ENCODE measurements at regions not wholly inside any gene's neighbourhood (a gene's known extent, or its start where the extent isn't known, plus 50 kb on each side); places are given as distances from the start of the nearest gene placed in this dataset.

DNA sequence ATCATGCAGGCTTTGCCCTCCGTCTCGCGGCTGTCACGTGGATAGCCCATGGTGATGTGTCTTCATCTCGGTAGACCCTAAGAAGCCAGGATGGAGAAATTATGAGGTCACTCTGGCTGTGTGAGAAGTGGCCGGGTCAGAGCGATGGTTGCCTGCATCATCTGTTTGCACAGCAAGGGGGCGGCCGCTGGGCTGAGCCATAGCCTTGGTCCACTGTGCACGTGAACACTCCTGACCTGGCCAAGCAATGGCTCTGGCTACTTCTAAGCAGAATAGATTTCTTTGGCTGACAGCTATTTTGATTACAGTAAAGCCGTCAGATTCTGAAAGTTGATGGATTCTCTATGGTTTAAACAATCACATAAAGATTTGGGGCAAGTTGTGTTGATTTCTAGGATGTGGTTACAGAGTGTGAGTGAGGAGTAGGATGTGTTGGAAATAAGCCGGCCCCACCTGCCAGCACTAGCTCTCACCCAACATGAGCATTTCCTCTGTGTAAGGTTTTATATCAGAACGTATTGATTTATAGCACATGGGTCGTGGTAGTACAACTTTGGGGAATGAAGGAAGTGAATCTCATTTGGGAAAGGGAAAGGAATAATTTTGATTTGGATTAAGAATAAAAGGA lies 214.4 kb upstream of the GPR26 start:
- TF ChIP-seq GATA2 (IDR thresholded peaks at IDR 0.05; ENCODE audit: low read depth, low read length) (no peak), GATA3 (IDR thresholded peaks at IDR 0.05; ENCODE audit: low read depth, low read length) (no peak)

DNA sequence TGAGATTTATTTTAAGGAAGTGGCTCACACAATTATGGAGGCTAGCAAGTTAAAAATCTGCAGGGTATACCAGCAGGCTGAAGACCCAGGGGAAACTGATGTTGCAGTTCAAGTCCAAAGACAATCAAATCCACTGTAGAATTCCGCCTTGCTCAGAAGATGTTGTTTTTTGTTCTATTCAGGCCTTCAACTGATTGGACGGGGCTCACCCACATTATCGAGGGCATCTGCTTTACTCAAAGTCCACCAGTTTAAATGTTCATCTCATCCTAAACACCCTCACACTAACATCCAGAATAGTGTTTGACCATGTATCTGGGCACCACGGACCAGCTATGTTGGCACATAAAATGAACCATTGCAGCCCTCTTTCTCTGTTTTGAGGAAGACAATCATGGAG lies 211.2 kb upstream of the GPR26 start:
- TF ChIP-seq GATA2 (IDR thresholded peaks at IDR 0.05; ENCODE audit: low read depth, low read length): no peak
- TF ChIP-seq GATA3 (IDR thresholded peaks at IDR 0.05; ENCODE audit: low read depth, low read length): no peak

DNA sequence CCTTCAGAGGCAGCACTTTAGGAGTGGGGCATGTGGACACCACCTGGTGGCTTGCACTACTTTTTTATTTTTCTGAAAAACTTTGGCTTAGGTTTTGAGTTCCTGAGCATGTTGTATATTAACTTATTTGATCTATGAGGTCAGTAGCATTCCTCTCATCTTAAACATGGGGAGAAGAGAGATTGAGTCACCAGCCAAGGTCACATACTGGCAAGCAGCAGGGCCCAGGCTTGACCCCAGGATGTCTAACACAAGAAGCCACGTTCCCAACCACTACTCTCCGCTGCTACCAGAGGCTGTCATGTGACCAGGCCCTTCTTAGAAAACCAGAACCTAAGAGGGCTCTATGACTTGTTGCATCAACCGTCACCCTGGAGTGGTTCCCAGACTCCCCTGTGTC lies 210.3 kb upstream of the GPR26 start:
- TF ChIP-seq GATA2 (IDR thresholded peaks at IDR 0.05; ENCODE audit: low read depth, low read length) (no peak), GATA3 (IDR thresholded peaks at IDR 0.05; ENCODE audit: low read depth, low read length) (no peak)

DNA sequence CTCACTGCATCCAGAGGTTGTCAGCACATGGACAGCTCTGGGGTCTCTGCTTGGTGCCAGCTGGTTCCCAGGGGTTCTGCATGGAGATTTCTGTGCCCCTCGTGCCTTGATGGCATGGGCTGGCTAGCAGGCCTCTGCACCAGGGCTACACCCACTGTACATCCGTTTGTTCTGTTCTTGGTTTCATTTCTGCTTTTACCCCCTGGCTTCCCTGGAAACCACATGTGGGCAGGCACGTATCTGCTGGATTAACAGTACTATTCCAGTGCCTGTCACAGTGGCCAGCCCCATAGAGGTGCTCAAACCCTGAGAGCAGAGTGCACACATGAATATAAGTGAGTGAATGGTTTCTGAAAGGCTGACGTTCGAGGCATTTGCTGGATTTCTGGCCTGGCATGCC lies 207.2 kb upstream of the GPR26 start:
- TF ChIP-seq GATA3 (IDR thresholded peaks at IDR 0.05; ENCODE audit: low read depth, low read length) (no peak), GATA2 (IDR thresholded peaks at IDR 0.05; ENCODE audit: low read depth, low read length) (no peak)

DNA sequence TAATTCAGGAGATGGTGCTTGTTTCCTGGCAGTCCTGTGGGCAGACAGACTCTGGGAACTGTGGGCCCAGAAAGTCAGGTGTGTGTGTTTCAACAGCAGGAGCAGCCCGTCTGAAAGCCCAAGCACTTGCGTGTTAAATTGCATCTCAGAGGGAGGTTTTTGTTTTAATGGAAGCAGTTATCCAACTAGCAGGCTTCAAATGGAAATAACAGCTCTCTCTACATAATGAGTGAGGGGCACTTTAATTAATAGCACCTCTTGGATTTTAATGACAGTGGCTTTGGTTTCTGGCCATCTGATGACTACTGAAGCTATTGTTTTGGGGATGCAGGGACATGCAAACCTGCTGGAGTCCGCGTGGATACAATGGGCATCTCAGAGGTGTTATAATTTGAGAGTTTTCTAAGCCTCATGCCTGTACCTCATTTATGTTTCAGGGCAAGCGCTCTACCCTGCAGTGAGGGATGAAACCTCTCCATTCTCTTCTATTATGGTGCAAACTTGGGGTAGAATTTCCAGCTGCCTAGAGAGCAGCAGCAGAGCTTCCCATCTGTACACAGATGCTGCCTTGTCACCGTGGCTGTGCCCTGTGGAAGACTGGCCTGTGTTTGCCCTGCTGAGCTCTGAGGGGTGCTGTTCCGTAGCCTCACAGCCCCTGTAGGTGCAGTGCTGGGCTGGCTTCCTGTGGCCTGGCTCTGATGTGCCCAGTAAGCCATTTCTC lies 206.6 kb upstream of the GPR26 start:
- TF ChIP-seq GATA2 (IDR thresholded peaks at IDR 0.05; ENCODE audit: low read depth, low read length) (no peak), GATA3 (IDR thresholded peaks at IDR 0.05; ENCODE audit: low read depth, low read length) (no peak)

DNA sequence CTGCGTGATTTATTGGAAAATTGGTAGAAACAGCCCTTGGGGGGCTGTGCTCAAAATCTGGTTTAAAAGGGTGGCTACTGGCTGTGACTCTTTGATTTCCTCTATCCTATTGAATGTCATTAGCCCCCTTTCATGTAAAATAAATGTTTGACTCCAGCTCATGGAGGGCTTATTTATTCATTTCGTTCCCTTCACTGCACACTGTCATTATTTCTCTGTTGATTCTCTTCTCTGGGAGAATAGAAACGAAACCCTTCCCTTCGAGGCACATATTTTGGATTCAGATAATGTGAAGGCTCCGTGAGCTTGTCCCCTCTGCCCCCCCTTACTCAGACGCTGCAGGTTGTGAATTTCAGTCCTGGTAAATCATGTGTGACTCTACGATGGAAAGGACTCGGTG lies 203.9 kb upstream of the GPR26 start:
- no peak for TF ChIP-seq GATA2 (IDR thresholded peaks at IDR 0.05; ENCODE audit: low read depth, low read length)
- TF ChIP-seq GATA3 (IDR thresholded peaks at IDR 0.05; ENCODE audit: low read depth, low read length): no peak

DNA sequence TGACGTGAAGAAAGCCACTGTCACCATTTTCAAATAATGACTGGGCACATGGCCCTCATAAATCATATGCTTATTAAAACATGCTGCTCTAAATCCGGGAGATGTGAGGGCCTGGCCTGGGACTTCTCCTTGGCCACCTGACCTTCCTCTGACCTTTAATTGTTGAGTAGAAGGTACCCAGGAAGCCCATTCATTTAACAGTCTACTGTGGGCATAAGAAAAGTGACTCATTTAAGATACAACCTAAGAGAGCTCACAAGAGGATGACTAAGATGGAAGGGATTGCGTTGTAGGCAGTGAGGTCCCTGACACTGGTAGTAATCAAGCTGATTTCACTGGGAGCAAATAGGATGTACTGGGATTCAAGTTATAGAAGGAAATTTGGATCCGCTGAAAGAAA lies 203.4 kb upstream of the GPR26 start:
- TF ChIP-seq GATA3 (IDR thresholded peaks at IDR 0.05; ENCODE audit: low read depth, low read length): no peak
- no peak for TF ChIP-seq GATA2 (IDR thresholded peaks at IDR 0.05; ENCODE audit: low read depth, low read length)

DNA sequence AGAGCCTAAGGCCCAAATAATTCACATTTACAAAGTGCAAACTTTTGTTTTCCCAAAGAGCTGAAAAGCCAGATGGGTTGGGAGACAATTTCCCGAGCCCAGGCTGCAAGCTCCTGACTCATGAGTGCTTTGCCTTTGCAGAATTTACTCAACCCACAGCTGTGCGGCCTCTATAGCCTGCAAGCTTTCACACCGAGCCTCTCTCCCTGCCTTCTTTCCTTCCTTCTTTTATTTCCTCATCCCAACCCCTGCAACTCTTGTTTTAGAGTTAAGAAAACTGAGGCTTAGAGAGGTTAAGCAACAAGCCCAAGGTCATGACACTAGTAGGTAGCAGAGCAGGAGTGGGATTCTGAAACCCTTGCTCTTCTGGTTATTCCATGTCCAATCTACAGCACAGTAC lies 203.0 kb upstream of the GPR26 start:
- TF ChIP-seq GATA3 (IDR thresholded peaks at IDR 0.05; ENCODE audit: low read depth, low read length): no peak
- no peak for TF ChIP-seq GATA2 (IDR thresholded peaks at IDR 0.05; ENCODE audit: low read depth, low read length)

DNA sequence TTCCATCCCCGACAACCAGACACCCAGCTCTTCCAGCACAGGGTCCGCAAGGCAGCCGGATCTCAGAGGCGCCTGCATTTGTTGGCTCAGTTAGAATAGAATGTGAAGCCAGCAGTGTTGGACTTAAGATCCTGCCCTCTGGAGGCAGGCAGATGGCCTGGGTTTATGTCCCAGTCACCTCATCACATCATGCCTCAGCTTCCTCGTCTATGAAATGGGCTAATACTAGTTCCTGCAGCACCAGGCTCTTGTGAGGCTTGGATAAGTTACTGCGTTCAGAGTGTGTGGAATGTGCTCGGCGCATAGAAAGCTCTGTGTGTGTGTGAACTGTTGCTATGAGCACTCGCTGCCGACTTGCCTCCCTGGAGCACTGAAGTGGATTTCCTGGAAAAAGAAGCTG lies 202.5 kb upstream of the GPR26 start:
- TF ChIP-seq GATA2 (IDR thresholded peaks at IDR 0.05; ENCODE audit: low read depth, low read length) (no peak), GATA3 (IDR thresholded peaks at IDR 0.05; ENCODE audit: low read depth, low read length) (no peak)

DNA sequence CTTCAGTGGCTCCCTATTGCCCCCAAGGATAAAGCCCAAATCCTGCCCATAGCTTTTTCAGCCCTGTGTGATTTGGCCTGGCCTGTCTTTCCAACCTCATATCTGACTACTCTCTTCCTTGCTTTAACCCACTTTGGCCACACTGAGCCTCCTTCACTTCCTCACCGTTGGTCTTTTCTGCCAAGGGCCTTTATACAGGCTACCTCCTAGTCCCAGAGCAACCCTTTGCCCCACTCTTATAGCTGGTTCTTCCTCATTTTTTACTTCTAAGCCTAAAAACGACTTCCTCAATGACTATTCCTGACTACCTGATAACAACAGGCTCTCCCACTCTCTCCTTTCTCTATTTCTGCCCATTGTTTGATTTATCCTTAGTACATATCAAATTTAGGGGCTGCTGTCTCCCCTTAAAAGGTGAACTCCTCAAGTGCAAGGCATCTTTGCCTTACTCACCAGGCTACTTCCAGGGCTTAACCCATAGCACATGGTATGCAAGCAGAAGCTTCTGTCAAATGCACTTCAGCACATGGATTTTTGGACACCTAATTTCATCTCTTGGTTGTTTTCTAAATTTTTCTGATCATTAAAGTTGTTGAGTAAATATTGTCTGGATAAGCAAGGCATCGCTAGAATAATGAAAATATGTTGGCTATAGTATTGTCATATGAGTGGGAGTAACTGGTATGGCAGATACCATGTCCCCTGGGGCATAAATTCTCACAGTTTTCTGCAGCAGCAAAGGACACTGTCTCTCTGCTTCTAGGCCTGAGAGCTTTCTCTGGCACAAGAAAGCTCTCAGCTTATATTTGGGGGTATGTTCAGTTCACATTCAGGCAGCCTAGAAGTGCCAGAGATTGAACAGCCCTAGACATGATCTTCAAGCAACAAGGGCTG lies 201.5 kb upstream of the GPR26 start:
- TF ChIP-seq GATA2 (IDR thresholded peaks at IDR 0.05; ENCODE audit: low read depth, low read length) (no peak), GATA3 (IDR thresholded peaks at IDR 0.05; ENCODE audit: low read depth, low read length) (no peak)

DNA sequence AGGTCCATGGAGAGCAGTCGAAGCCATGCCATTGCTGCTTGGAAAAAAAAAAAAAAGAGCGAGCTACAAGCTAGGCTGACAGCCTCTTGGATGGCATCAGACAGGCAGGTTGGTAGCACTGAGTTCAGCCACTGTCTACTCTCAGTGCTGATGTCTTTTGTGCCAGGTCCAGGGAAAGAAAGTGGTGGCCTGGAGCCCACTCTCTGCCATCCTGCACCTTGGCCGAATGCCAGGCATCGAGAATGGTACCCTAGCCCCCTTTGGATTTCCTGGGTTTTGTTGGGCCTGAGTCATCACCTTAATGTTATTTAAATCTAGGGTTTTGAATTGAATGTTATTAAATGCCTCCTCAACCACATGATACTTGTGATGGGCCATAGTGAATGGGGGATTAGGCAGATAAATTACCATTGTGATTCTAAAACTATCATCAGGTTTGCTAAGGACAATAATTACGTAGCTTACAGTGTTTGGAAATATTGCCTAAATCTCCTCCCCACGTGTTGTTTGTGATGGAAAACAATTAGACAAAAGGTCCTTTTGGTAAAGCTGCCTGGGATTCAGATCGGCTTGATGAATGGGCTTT lies 195.7 kb upstream of the GPR26 start:
- TF ChIP-seq GATA3 (IDR thresholded peaks at IDR 0.05; ENCODE audit: low read depth, low read length): no peak
- no peak for TF ChIP-seq GATA2 (IDR thresholded peaks at IDR 0.05; ENCODE audit: low read depth, low read length)

DNA sequence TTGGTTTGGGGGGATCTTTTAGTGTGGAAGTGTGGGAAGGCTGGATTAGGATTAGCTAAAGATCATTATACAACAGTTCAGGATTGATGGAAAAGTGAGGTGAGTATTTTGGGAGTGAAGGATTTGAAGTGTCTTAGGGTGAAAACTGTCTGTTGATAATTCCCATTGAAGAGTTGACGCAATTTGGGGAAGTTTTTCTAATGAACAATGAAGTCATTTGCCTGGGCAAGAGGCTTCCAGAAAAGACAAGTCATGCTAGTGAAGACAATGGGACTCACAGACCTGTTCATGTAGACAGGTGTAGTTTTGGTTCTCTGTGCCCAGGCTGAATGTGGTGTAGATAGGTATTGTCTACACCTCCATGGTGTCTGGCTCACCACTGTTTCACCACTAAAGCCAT lies 194.3 kb upstream of the GPR26 start:
- TF ChIP-seq GATA3 (IDR thresholded peaks at IDR 0.05; ENCODE audit: low read depth, low read length) (no peak), GATA2 (IDR thresholded peaks at IDR 0.05; ENCODE audit: low read depth, low read length) (no peak)

DNA sequence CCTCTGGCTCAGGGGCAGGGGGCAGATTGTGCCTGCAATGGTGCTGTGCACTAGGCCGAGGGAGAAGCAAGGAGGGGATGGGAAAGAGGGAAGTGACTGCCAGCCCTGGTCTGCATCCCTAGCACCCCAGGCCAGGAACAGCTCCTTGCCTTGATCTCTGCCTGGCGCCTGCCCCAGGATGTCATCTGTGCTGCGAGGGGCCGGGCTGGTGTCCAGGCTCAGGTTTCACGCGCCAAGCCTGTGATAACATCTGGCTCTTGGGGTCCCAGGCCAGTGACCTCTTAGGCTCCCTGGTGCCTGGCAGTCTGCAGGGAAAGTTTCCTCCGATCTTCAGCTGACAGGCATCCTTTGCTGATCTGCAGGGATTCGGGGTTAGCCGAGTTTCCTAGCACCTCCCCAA lies 193.5 kb upstream of the GPR26 start:
- TF ChIP-seq GATA2 (IDR thresholded peaks at IDR 0.05; ENCODE audit: low read depth, low read length): no peak
- TF ChIP-seq GATA3 (IDR thresholded peaks at IDR 0.05; ENCODE audit: low read depth, low read length): no peak

DNA sequence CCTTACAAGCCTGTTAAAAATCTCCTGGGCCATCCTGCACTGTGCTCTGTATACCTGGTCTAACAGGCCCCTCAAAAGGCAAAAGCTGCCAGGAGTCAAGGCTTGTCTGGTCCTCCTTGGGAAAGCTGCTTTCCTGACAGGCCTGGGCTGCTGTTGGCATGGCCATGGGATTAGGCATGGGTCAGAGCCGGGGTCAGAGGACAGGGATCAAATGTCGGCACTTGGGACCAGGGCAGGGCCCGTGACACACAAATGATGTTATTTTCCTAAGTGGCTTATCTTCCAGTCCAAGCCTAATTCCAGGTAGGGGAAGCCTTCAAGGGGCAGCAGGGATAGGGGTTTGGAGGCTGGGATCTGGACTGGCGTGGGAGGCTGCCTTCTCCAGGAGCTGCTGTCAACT lies 191.5 kb upstream of the GPR26 start:
- no peak for TF ChIP-seq GATA2 (IDR thresholded peaks at IDR 0.05; ENCODE audit: low read depth, low read length)
- no peak for TF ChIP-seq GATA3 (IDR thresholded peaks at IDR 0.05; ENCODE audit: low read depth, low read length)
